ENCODE measurements at regions not wholly inside any gene's neighbourhood (a gene's known extent, or its start where the extent isn't known, plus 50 kb on each side); places are given as distances from the start of the nearest gene placed in this dataset.
A peak's percentile ranks its signal among the peaks of the same experiment; 100 is the strongest.

DNA sequence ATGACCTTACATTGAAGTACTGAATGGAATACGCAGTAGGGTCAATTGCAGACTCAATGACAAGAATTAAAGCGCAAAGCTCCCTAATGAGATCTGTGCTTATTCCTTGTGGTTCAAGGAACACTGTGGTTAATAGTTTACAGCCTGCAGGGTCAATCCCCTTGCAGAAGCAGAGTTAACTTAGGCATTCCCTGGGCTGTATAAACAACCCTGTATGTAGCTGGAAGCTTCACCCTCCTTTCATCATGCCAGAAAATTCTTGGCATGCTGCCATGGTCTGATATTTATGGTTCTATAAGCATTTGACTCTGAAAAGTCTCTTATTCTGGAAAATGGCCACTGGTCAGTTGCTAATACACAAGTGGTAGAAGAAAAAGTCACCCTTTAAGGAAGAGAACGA, 227.7 kb downstream of the NOVA1 start:
- intact Hi-C loops (cut with micrococcal nuclease) (no loop called here), dilution Hi-C loops (cut with MboI; ENCODE audit: extremely low pct_ligation_motif_present, low sequenced_read_pairs) (no loop called here)
- Histone ChIP-seq H3K9me1 (replicated peaks; ENCODE audit: control insufficient read depth, extremely low read depth, insufficient read depth, low read length) (no peaks in the 10 kb centered on the region), H3K36me3 (ENCODE audit: control insufficient read depth in 2 of 2, extremely low read depth in 1 of 2, insufficient read depth in 2 of 2, low read length in 2 of 2) (no peaks in the 10 kb centered on the region), H3K27ac (ENCODE audit: insufficient read depth, low read depth, low read length) (no peak overlapping the region), H3K4me2 (ENCODE audit: insufficient read depth, low read length) (no peak overlapping the region), H3K9ac (replicated peaks; ENCODE audit: extremely low read depth, insufficient read depth, low read length) (no peak overlapping the region), H4K20me1 (replicated peaks; ENCODE audit: control insufficient read depth, extremely low read depth, insufficient read depth, low read length) (no peaks in the 10 kb centered on the region), H3K9me3 (replicated peaks; ENCODE audit: control insufficient read depth, insufficient read depth, low read length) (no peaks in the 10 kb centered on the region), H3K79me2 (ENCODE audit: control insufficient read depth, insufficient read depth, low read length) (no peaks in the 10 kb centered on the region), H3K4me3 (replicated peaks in 1 of 3; ENCODE audit: insufficient read depth in 1 of 3, low read depth in 1 of 3, low read length in 3 of 3) (no peak overlapping the region), H3K27me3 (ENCODE audit: control insufficient read depth in 2 of 2, insufficient read depth in 2 of 2, low read length in 2 of 2) (no peaks in the 10 kb centered on the region), H2AFZ (ENCODE audit: low read depth, low read length) (no peak overlapping the region), H3K4me1 (ENCODE audit: control insufficient read depth, extremely low read depth, insufficient read depth, low read length) (no peaks in the 10 kb centered on the region)
- BruUV-seq (replicated peaks), result no TSS peak
- CTCF ChIA-PET, result no interaction called here
- FAIRE-seq (no peak), DNase-seq (ENCODE audit: low read depth, low spot score) (peak; percentile 8)
- POLR2A ChIA-PET, result no interaction called here
- TF ChIP-seq JUN (IDR thresholded peaks at IDR 0.05; ENCODE audit: borderline replicate concordance, insufficient read depth, insufficient read length, low read depth) (no peak), FOS (IDR thresholded peaks at IDR 0.05; ENCODE audit: borderline replicate concordance, insufficient read depth, low read length) (no peak), MYC (IDR thresholded peaks at IDR 0.05; ENCODE audit: low read depth, low read length) (no peak), GATA2 (IDR thresholded peaks at IDR 0.05; ENCODE audit: insufficient read depth, insufficient read length, low read depth, low read length) (no peak), POLR2A (IDR thresholded peaks at IDR 0.05; ENCODE audit: low read depth, low read length) (no peak), MAX (IDR thresholded peaks at IDR 0.05; ENCODE audit: insufficient read depth, insufficient read length) (no peak), EZH2 (IDR thresholded peaks at IDR 0.05; ENCODE audit: borderline replicate concordance, low read depth, low read length, severe bottlenecking) (no peak), POLR2AphosphoS5 (IDR thresholded peaks at IDR 0.05; ENCODE audit: insufficient read depth, low read depth, low read length) (no peak)
- TF ChIP-seq, protein P1, sequence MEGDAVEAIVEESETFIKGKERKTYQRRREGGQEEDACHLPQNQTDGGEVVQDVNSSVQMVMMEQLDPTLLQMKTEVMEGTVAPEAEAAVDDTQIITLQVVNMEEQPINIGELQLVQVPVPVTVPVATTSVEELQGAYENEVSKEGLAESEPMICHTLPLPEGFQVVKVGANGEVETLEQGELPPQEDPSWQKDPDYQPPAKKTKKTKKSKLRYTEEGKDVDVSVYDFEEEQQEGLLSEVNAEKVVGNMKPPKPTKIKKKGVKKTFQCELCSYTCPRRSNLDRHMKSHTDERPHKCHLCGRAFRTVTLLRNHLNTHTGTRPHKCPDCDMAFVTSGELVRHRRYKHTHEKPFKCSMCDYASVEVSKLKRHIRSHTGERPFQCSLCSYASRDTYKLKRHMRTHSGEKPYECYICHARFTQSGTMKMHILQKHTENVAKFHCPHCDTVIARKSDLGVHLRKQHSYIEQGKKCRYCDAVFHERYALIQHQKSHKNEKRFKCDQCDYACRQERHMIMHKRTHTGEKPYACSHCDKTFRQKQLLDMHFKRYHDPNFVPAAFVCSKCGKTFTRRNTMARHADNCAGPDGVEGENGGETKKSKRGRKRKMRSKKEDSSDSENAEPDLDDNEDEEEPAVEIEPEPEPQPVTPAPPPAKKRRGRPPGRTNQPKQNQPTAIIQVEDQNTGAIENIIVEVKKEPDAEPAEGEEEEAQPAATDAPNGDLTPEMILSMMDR (IDR thresholded peaks at IDR 0.05; ENCODE audit: extremely low read depth in 1 of 2, insufficient read depth in 1 of 2, low read depth in 1 of 2, low read length in 2 of 2), result no peak
